ENCODE measurements at regions not wholly inside any gene's neighbourhood (a gene's known extent, or its start where the extent isn't known, plus 50 kb on each side); places are given as distances from the start of the nearest gene placed in this dataset.

- no peak for DNase-seq
Observed at GRCh38 chr2:58870704-58871103, 629.6 kb upstream of the FANCL start.

GRCh38 chr2:58866946-58867345 lies 625.8 kb upstream of the FANCL start:
- DNase-seq = no peak

- no peak for DNase-seq
Observed at GRCh38 chr2:58866527-58866926, 625.4 kb upstream of the FANCL start.

- DNase-seq = no peak
Observed at GRCh38 chr2:58866040-58866439, 624.9 kb upstream of the FANCL start.

- no peak for DNase-seq
Observed at GRCh38 chr2:58865436-58865835, 624.3 kb upstream of the FANCL start.

GRCh38 chr2:58862244-58862643 lies 621.1 kb upstream of the FANCL start:
- DNase-seq = no peak

GRCh38 chr2:58860586-58860985 lies 619.5 kb upstream of the FANCL start:
- DNase-seq = no peak

GRCh38 chr2:58856100-58856499 lies 615.0 kb upstream of the FANCL start:
- DNase-seq = no peak

GRCh38 chr2:58853420-58853819 lies 612.3 kb upstream of the FANCL start:
- DNase-seq = no peak

- DNase-seq = no peak
Observed at GRCh38 chr2:58852905-58853304, 611.8 kb upstream of the FANCL start.

GRCh38 chr2:58852243-58852642 lies 611.1 kb upstream of the FANCL start:
- DNase-seq = peak; percentile 16

- DNase-seq = peak; percentile 10
Observed at GRCh38 chr2:58851598-58851997, 610.5 kb upstream of the FANCL start.

GRCh38 chr2:58845011-58845410 lies 603.9 kb upstream of the FANCL start:
- no peak for DNase-seq

- DNase-seq = no peak
Observed at GRCh38 chr2:58842501-58843155, 601.5 kb upstream of the FANCL start.

GRCh38 chr2:58834404-58834803 lies 593.3 kb upstream of the FANCL start:
- peak; percentile 33 for DNase-seq

GRCh38 chr2:58826795-58827194 lies 585.7 kb upstream of the FANCL start:
- DNase-seq = no peak

- peak; percentile 6 for DNase-seq
Observed at GRCh38 chr2:58812771-58813344, 571.7 kb upstream of the FANCL start.

GRCh38 chr2:58805126-58805525 lies 564.0 kb upstream of the FANCL start:
- no peak for DNase-seq

- no peak for DNase-seq
Observed at GRCh38 chr2:58803192-58803591, 562.1 kb upstream of the FANCL start.

- DNase-seq = no peak
Observed at GRCh38 chr2:58800881-58801280, 559.8 kb upstream of the FANCL start.

- no peak for DNase-seq
Observed at GRCh38 chr2:58798676-58799208, 557.6 kb upstream of the FANCL start.

- peak; percentile 2 for DNase-seq
Observed at GRCh38 chr2:58796239-58796910, 555.2 kb upstream of the FANCL start.

- no peak for DNase-seq
Observed at GRCh38 chr2:58794916-58795315, 553.8 kb upstream of the FANCL start.

GRCh38 chr2:58794103-58794502 lies 553.0 kb upstream of the FANCL start:
- no peak for DNase-seq
